ENCODE measurements at regions not wholly inside any gene's neighbourhood (a gene's known extent, or its start where the extent isn't known, plus 50 kb on each side); places are given as distances from the start of the nearest gene placed in this dataset.

DNA sequence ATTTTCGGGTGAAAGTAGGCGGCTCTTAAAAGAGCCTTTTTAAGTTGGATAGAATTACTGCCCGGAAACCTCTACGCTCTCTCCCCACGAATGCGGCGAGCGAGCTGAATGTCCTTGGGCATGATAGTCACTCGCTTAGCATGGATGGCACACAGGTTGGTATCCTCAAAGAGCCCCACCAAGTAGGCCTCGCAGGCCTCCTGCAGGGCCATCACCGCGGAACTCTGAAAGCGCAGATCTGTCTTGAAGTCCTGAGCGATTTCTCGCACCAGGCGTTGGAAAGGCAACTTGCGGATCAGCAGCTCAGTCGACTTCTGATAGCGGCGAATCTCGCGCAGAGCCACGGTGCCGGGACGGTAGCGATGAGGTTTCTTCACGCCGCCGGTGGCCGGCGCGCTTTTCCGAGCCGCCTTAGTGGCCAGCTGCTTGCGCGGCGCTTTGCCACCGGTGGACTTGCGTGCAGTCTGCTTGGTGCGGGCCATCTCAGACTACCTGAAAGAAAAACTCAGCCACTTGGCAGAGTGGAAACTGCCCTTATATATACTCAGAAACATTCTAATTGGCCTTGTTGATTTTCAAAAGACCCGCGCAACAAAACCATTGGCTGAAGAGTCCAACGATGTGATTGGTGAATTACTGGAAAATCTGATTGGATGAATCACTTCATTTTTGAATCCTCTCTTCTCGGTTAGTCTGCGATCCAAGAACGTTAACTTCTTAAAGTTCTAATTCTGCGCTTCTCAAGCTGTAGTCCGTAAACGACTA lies 93.9 kb upstream of the BTN3A2 start:
- H3K36me3 Mint-ChIP-seq, result peaks cover 0 to 6% (median 0%) of the 10 kb centered on the region in 3 donors
- CTCF ChIA-PET, result interaction anchor here (0.6 to 6.2 kb wide), 19 partner anchors 10 to 324 kb away, joined by 3 to 76 read pairs (median 5); a partner anchor contains a TSS
- no peak overlapping the region for H3K4me3 Mint-ChIP-seq
- POLR2A ChIA-PET, result interaction anchor here (0.6 to 6.5 kb wide), 19 partner anchors 11 to 1567 kb away, joined by 3 to 200 read pairs (median 6); a partner anchor contains a TSS
- H3K27ac Mint-ChIP-seq, result peak overlapping the region in 5 of 8 donors; percentile 16 to 98 (median 41)
- Histone ChIP-seq H3K27me3 (ENCODE audit: insufficient read depth, low read length, poor library complexity, severe bottlenecking) (no peaks in the 10 kb centered on the region), H3K9me3 (ENCODE audit: low read length) (no peaks in the 10 kb centered on the region), H3K4me3 (ENCODE audit: low read length) (peak overlapping the region; percentile 70), H3K4me1 (ENCODE audit: insufficient read depth, low read length) (peaks cover 23% of the 10 kb centered on the region), H3K36me3 (ENCODE audit: insufficient read depth, low read length) (no peaks in the 10 kb centered on the region), H3K27ac (ENCODE audit: low read depth, low read length) (peak overlapping the region; percentile 40)
- peaks cover 0 to 10% of the 10 kb centered on the region in 2 donors for H3K27me3 Mint-ChIP-seq
- H3K4me1 Mint-ChIP-seq, result peaks cover 19 to 29% (median 22%) of the 10 kb centered on the region in 3 donors
- peak; percentile 61 to 84 (median 82) for DNase-seq
- H3K9me3 Mint-ChIP-seq, result no peaks in the 10 kb centered on the region

DNA sequence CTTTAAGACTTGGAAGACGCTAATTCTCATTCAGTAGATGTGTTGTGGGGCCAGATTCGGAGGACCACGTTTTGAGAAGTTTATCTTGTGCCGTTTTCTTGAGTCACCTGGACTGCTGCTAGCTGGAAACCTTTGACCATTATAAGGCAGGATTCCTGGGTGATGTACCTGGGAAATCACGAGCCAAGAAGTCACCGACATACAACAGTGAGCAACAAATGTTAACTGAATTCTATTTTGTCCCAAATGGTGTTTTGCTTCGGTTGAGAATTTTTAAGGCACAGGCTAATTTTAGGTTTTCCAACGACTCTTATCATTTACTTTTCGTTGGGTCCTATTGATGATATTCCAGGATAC lies 93.4 kb upstream of the BTN3A2 start:
- DNase-seq, result no peak
- Histone ChIP-seq H3K27me3 (ENCODE audit: insufficient read depth, low read length, poor library complexity, severe bottlenecking) (no peaks in the 10 kb centered on the region), H3K9me3 (ENCODE audit: low read length) (no peaks in the 10 kb centered on the region), H3K36me3 (ENCODE audit: insufficient read depth, low read length) (no peaks in the 10 kb centered on the region), H3K4me3 (ENCODE audit: low read length) (peak overlapping the region; percentile 70), H3K4me1 (ENCODE audit: insufficient read depth, low read length) (peaks cover 23% of the 10 kb centered on the region), H3K27ac (ENCODE audit: low read depth, low read length) (peak overlapping the region; percentile 40)
- Mint-ChIP-seq H3K9me3 (no peaks in the 10 kb centered on the region), H3K4me1 (peaks cover 19 to 29% (median 22%) of the 10 kb centered on the region in 3 donors), H3K27me3 (peaks cover 0 to 10% of the 10 kb centered on the region in 2 donors), H3K36me3 (peaks cover 0 to 6% (median 0%) of the 10 kb centered on the region in 3 donors), H3K27ac (peak overlapping the region in 1 of 8 donors; percentile 98), H3K4me3 (no peak overlapping the region)
- POLR2A ChIA-PET, result interaction anchor here (0.5 to 6.5 kb wide), 23 partner anchors 13 to 863 kb away, joined by 3 to 200 read pairs (median 6); a partner anchor contains a TSS
- CTCF ChIA-PET, result interaction anchor here (0.9 to 6.2 kb wide), 13 partner anchors 13 to 324 kb away, joined by 3 to 76 read pairs (median 9); a partner anchor contains a TSS

GRCh38 chr6:26272171-26272637 lies 92.8 kb upstream of the BTN3A2 start:
- POLR2A ChIA-PET, result interaction anchor here (0.5 to 6.5 kb wide), 37 partner anchors 12 to 875 kb away, joined by 3 to 200 read pairs (median 8); partner anchors contain the start of gene HMGN4
- Histone ChIP-seq H3K4me1 (ENCODE audit: insufficient read depth, low read length) (peaks cover 23% of the 10 kb centered on the region), H3K9me3 (ENCODE audit: low read length) (no peaks in the 10 kb centered on the region), H3K36me3 (ENCODE audit: insufficient read depth, low read length) (no peaks in the 10 kb centered on the region), H3K27me3 (ENCODE audit: insufficient read depth, low read length, poor library complexity, severe bottlenecking) (no peaks in the 10 kb centered on the region), H3K4me3 (ENCODE audit: low read length) (peak overlapping the region; percentile 70), H3K27ac (ENCODE audit: low read depth, low read length) (peak overlapping the region; percentile 40)
- peaks cover 0 to 10% of the 10 kb centered on the region in 2 donors for H3K27me3 Mint-ChIP-seq
- CTCF ChIA-PET, result interaction anchor here (0.7 to 6.2 kb wide), 19 partner anchors 12 to 323 kb away, joined by 3 to 76 read pairs (median 5); a partner anchor contains a TSS
- no peaks in the 10 kb centered on the region for H3K9me3 Mint-ChIP-seq
- peak in 4 of 5 donors; percentile 27 to 70 (median 55) for DNase-seq
- H3K27ac Mint-ChIP-seq, result peak overlapping the region in 1 of 8 donors; percentile 98
- H3K36me3 Mint-ChIP-seq, result peaks cover 0 to 6% (median 0%) of the 10 kb centered on the region in 3 donors
- H3K4me1 Mint-ChIP-seq, result peaks cover 19 to 29% (median 22%) of the 10 kb centered on the region in 3 donors
- no peak overlapping the region for H3K4me3 Mint-ChIP-seq

GRCh38 chr6:26273673-26274588 lies 91.1 kb upstream of the BTN3A2 start:
- peak in 3 of 5 donors; percentile 56 to 79 (median 75) for DNase-seq
- Mint-ChIP-seq H3K27ac (no peak overlapping the region), H3K9me3 (no peaks in the 10 kb centered on the region), H3K27me3 (peaks cover 0 to 5% of the 10 kb centered on the region in 2 donors), H3K4me3 (no peak overlapping the region), H3K36me3 (peaks cover 0 to 6% (median 0%) of the 10 kb centered on the region in 3 donors), H3K4me1 (peaks cover 19 to 27% (median 22%) of the 10 kb centered on the region in 3 donors)
- Histone ChIP-seq H3K27ac (ENCODE audit: low read depth, low read length) (peak overlapping the region; percentile 85), H3K9me3 (ENCODE audit: low read length) (no peaks in the 10 kb centered on the region), H3K27me3 (ENCODE audit: insufficient read depth, low read length, poor library complexity, severe bottlenecking) (no peaks in the 10 kb centered on the region), H3K36me3 (ENCODE audit: insufficient read depth, low read length) (no peaks in the 10 kb centered on the region), H3K4me1 (ENCODE audit: insufficient read depth, low read length) (peaks cover 23% of the 10 kb centered on the region), H3K4me3 (ENCODE audit: low read length) (peak overlapping the region; percentile 87)
- CTCF ChIA-PET, result interaction anchor here (0.6 to 6.2 kb wide), 21 partner anchors 10 to 322 kb away, joined by 3 to 76 read pairs (median 5); a partner anchor contains a TSS
- POLR2A ChIA-PET, result interaction anchor here (0.6 to 6.5 kb wide), 28 partner anchors 10 to 1598 kb away, joined by 3 to 200 read pairs (median 9); partner anchors contain the start of gene HMGN4

DNA sequence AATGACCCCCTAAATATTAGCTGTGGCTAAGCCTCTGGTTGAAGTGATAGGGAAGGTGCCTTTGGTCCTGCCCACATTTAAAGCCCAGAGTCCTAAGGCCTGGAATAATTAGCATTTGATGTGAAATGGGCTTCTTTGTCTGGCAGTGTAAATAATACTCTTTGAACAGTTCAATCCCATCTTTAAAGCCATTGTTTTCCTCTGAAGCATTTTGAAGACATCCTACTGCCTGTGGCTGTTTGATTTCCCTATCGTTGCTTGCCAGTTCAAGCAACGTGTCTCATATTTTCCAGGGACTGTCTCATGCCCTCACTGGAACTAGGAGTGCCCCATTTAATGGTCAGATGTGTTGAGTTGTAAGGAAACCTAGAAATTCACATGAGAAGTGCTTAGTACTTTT lies 89.3 kb upstream of the BTN3A2 start:
- peaks cover 0 to 7% (median 0%) of the 10 kb centered on the region in 3 donors for H3K36me3 Mint-ChIP-seq
- peak overlapping the region in 4 of 8 donors; percentile 29 to 78 (median 44) for H3K27ac Mint-ChIP-seq

GRCh38 chr6:26276841-26277648 lies 88.0 kb upstream of the BTN3A2 start:
- Histone ChIP-seq H3K4me3 (ENCODE audit: low read length) (no peak overlapping the region), H3K27ac (ENCODE audit: low read depth, low read length) (no peak overlapping the region), H3K36me3 (ENCODE audit: insufficient read depth, low read length) (no peaks in the 10 kb centered on the region), H3K9me3 (ENCODE audit: low read length) (no peaks in the 10 kb centered on the region), H3K4me1 (ENCODE audit: insufficient read depth, low read length) (peaks cover 10% of the 10 kb centered on the region), H3K27me3 (ENCODE audit: insufficient read depth, low read length, poor library complexity, severe bottlenecking) (no peaks in the 10 kb centered on the region)
- no peak overlapping the region for H3K27ac Mint-ChIP-seq
- H3K4me3 Mint-ChIP-seq, result no peak overlapping the region
- H3K27me3 Mint-ChIP-seq, result peaks cover 0 to 3% of the 10 kb centered on the region in 2 donors
- ChIA-PET POLR2A (interaction anchor here (1.1 kb wide), 1 partner anchor 11 kb away, joined by 3 read pairs; no protein-coding TSS in a partner anchor), CTCF (interaction anchor here (1.2 to 2.3 kb wide), 2 partner anchors 27 to 101 kb away, joined by 3 to 7 read pairs; a partner anchor contains a TSS)
- peaks cover 1 to 4% (median 2%) of the 10 kb centered on the region in 3 donors for H3K4me1 Mint-ChIP-seq
- no peak for DNase-seq
- peaks cover 0 to 8% (median 0%) of the 10 kb centered on the region in 3 donors for H3K36me3 Mint-ChIP-seq
- H3K9me3 Mint-ChIP-seq, result no peaks in the 10 kb centered on the region

More for the DNA sequence above, 89.3 kb upstream of the BTN3A2 start:
- H3K4me1 Mint-ChIP-seq, result peaks cover 12 to 17% (median 15%) of the 10 kb centered on the region in 3 donors
- H3K9me3 Mint-ChIP-seq, result no peaks in the 10 kb centered on the region
- H3K27me3 Mint-ChIP-seq, result peaks cover 0 to 3% of the 10 kb centered on the region in 2 donors
- Histone ChIP-seq H3K36me3 (ENCODE audit: insufficient read depth, low read length) (no peaks in the 10 kb centered on the region), H3K4me3 (ENCODE audit: low read length) (no peak overlapping the region), H3K27me3 (ENCODE audit: insufficient read depth, low read length, poor library complexity, severe bottlenecking) (no peaks in the 10 kb centered on the region), H3K9me3 (ENCODE audit: low read length) (no peaks in the 10 kb centered on the region), H3K27ac (ENCODE audit: low read depth, low read length) (no peak overlapping the region), H3K4me1 (ENCODE audit: insufficient read depth, low read length) (peaks cover 21% of the 10 kb centered on the region)
- peak overlapping the region in 1 of 7 donors; percentile 4 for H3K4me3 Mint-ChIP-seq
- ChIA-PET CTCF (interaction anchor here (0.7 to 6.2 kb wide), 3 partner anchors 9 to 1550 kb away, joined by 3 to 76 read pairs (median 7); a partner anchor contains a TSS), POLR2A (interaction anchor here (0.7 to 6.5 kb wide), 6 partner anchors 9 to 267 kb away, joined by 3 to 200 read pairs (median 24); a partner anchor contains a TSS)
- no peak for DNase-seq

Measured in CD8-positive, alpha-beta memory T cell (primary cell).